GM12892 (cell line): ENCODE measurements at regions not wholly inside any gene's neighbourhood (a gene's known extent, or its start where the extent isn't known, plus 50 kb on each side); places are given as distances from the start of the nearest gene placed in this dataset.

Experiments
- POLR2A ChIP-seq: IDR thresholded peaks from 2 replicates; pipeline ENCODE4 v1.6.1; 2011; ENCODE audit warnings: low read depth, low read length, control low read depth
- POLR2AphosphoS5 ChIP-seq: IDR thresholded peaks from 2 replicates; pipeline ENCODE4 v1.6.1; 2011; ENCODE audit warnings: low read depth, low read length, control low read depth
- TAF1 ChIP-seq: IDR thresholded peaks from 2 replicates; pipeline ENCODE4 v1.6.1; 2011; ENCODE audit warnings: low read depth, mild to moderate bottlenecking, control low read depth, low read length, borderline replicate concordance

GRCh38 chr14:45680531-45680930 lies 427.5 kb upstream of the MIS18BP1 start:
- TF ChIP-seq POLR2AphosphoS5 = no peak
- no peak for TF ChIP-seq POLR2A
- no peak for TF ChIP-seq TAF1
